Gastroesophageal sphincter (tissue), 4 donors: ENCODE measurements at regions not wholly inside any gene's neighbourhood (a gene's known extent, or its start where the extent isn't known, plus 50 kb on each side); places are given as distances from the start of the nearest gene placed in this dataset.
A peak's percentile ranks its signal among the peaks of the same experiment; 100 is the strongest.

Experiments used
- ATAC-seq: fragments of 150-250 bp; one replicate; pipeline ENCODE4 v1.9.1; 2016; ENCODE audit warnings: mild to moderate bottlenecking, moderate library complexity
- H3K27ac ChIP-seq, 4 donors: fragments of 200-600 bp; sonication (generic) in 3 of 4; 1 replicate in 3 of 4; 2 replicates in 1 of 4; pipeline ENCODE4 v1.5.1; 2016 to 2019
- H3K27me3 ChIP-seq: fragments of 200-600 bp; sonication (generic); one replicate; pipeline ENCODE4 v1.5.1; 2019
- H3K36me3 ChIP-seq, 2 donors: fragments of 200-600 bp; sonication (generic); one replicate each; pipeline ENCODE4 v1.5.1; 2019; ENCODE audit warnings: control low read depth in 1 of 2
- H3K4me1 ChIP-seq, 3 donors: fragments of 200-600 bp; sonication (generic); 1 replicate in 2 of 3; 2 replicates in 1 of 3; pipeline ENCODE4 v1.5.1; 2016 to 2019; ENCODE audit warnings: control low read depth in 2 of 3
- H3K4me3 ChIP-seq, 2 donors: fragments of 200-600 bp; sonication (generic); one replicate each; pipeline ENCODE4 v1.5.1; 2019; ENCODE audit warnings: mild to moderate bottlenecking in 1 of 2, moderate library complexity in 1 of 2
- H3K9me3 ChIP-seq, 3 donors: fragments of 200-600 bp; sonication (generic); one replicate each; pipeline ENCODE4 v1.5.1; 2017 to 2019; ENCODE audit warnings: control low read depth in 2 of 3
- CTCF ChIP-seq, 4 experiments: fragments of 200-600 bp in 2 of 4; fragments of 450-650 bp in 2 of 4; sonication (generic) in 1 of 4; IDR thresholded peaks; one replicate each; pipeline ENCODE4 v1.5.1; 2017 to 2019; ENCODE audit warnings: antibody characterized with exemption in 4 of 4, mild to moderate bottlenecking in 2 of 4, moderate library complexity in 2 of 4
- EP300 ChIP-seq: sonication (generic); formaldehyde crosslinking; IDR thresholded peaks from one replicate; pipeline ENCODE4 v1.6.1; 2017; ENCODE audit warnings: antibody characterized with exemption, mild to moderate bottlenecking
- POLR2A ChIP-seq, 2 donors: fragments of 450-650 bp; IDR thresholded peaks; one replicate each; pipeline ENCODE4 v1.6.1; 2017; ENCODE audit warnings: antibody characterized with exemption in 2 of 2, mild to moderate bottlenecking in 2 of 2, moderate library complexity in 1 of 2
- POLR2AphosphoS5 ChIP-seq: sonication (generic); formaldehyde crosslinking; IDR thresholded peaks from one replicate; pipeline ENCODE4 v1.6.1; 2017; ENCODE audit warnings: antibody characterized with exemption
- WGBS, 2 donors: methylation state at CpG; one replicate each; pipeline ENCODE4 v1.1.5; 2018; ENCODE audit warnings: low coverage in 1 of 2; 5-methylcytosine and 5-hydroxymethylcytosine counted together

DNA sequence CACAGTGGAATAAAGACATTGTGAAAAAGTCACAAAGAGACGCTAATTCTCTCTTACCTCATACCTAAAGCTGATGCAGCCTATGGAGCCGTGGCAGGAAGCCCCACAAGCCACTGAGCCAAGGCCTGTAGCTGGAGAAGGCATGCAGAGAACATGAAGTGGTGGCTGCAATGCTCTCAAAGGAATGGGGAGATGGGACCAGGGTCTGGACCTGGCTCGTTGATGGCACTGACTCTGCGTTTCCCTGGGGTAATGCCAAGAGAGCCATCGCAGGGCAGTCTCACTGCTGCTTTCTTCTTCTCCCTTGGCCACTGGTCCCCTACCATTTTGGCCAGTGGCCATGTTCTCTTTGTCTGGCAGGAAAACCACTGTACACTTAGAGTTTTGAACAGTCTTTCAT, 329.9 kb upstream of the ZMIZ1 start:
- Histone ChIP-seq H3K4me1 (peaks cover 0 to 8% (median 7%) of the 10 kb centered on the region in 3 donors), H3K4me3 (no peak overlapping the region), H3K36me3 (no peaks in the 10 kb centered on the region), H3K27ac (no peak overlapping the region), H3K9me3 (no peaks in the 10 kb centered on the region), H3K27me3 (no peaks in the 10 kb centered on the region)
- ATAC-seq, result no peak
- no peak for TF ChIP-seq EP300
- no peak for TF ChIP-seq POLR2AphosphoS5
- TF ChIP-seq CTCF (IDR thresholded peaks at IDR 0.05), result no peak
- no peak for TF ChIP-seq POLR2A (IDR thresholded peaks at IDR 0.05)
- WGBS, 2 donors, result 80 to 100% methylated on average over 1 to 3 of the region's 5 CpGs

GRCh38 chr10:78739444-78740053, 329.2 kb upstream of the ZMIZ1 start:
- no peak overlapping the region for H3K4me3 ChIP-seq
- ATAC-seq, result no peak
- no peaks in the 10 kb centered on the region for H3K27me3 ChIP-seq
- no peaks in the 10 kb centered on the region for H3K36me3 ChIP-seq
- H3K9me3 ChIP-seq, result no peaks in the 10 kb centered on the region
- H3K4me1 ChIP-seq, result peaks cover 0 to 14% (median 12%) of the 10 kb centered on the region in 3 donors
- H3K27ac ChIP-seq, result no peak overlapping the region
- 63 to 100% methylated on average over 1 to 2 of the region's 4 CpGs for whole genome bisulfite sequencing, 2 donors
- TF ChIP-seq POLR2AphosphoS5 (no peak), POLR2A (IDR thresholded peaks at IDR 0.05) (no peak), CTCF (IDR thresholded peaks at IDR 0.05) (no peak), EP300 (no peak)

DNA sequence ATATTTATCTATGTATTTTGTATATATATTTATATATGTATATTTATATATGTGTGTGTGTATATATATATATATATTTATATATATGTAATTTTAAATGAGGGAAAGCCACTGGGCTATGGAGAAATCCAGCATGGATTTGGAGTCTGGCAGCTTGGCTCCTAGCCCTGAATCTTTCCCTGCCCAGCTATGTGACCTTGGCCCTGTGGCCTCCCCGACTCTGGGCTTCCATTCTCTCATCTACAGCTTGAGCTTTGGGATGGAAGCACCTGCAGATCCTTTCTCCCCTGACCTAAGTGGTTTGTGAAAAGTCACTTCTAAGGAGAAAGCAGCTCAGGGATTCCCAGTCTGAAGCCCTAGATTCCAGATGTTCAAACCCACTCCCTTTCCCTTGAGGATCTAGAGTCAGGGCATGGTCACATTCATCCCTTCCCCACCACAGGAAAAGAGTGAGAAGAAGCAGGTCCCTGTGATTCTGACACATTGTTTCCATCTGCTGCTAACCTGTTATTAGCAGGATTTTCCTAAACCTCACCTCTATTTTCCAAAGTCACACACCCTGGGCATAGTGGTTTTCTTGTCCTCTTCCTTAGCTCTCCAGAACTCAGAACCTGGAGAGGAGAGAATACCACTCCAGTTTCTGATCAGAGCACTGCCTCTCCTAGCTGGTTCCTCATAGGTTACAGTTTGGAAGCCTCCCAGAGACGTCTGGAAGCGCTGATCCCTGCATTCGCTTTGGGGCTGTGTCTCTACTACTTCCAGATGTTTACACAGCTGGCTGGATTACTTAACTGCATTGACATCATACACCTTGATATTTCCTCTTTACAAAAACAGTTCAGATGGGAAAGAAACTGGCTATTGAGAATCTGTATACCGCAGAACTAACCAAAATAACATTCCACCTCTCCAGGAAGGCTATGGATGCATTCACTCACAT, 327.5 kb upstream of the ZMIZ1 start:
- H3K27ac ChIP-seq, result peak overlapping the region in 1 of 4 donors; percentile 39
- TF ChIP-seq POLR2A (IDR thresholded peaks at IDR 0.05) (no peak), CTCF (IDR thresholded peaks at IDR 0.05) (no peak), EP300 (no peak), POLR2AphosphoS5 (no peak)
- H3K4me3 ChIP-seq, result no peak overlapping the region
- H3K36me3 ChIP-seq, result no peaks in the 10 kb centered on the region
- ATAC-seq, result peak; percentile 48
- H3K4me1 ChIP-seq, result peaks cover 0 to 23% (median 20%) of the 10 kb centered on the region in 3 donors
- no peaks in the 10 kb centered on the region for H3K9me3 ChIP-seq
- 46 to 58% methylated on average over 5 of the region's 5 CpGs for WGBS, 2 donors
- H3K27me3 ChIP-seq, result no peaks in the 10 kb centered on the region

- no peak for TF ChIP-seq EP300
- H3K27me3 ChIP-seq, result no peaks in the 10 kb centered on the region
- H3K4me3 ChIP-seq, result no peak overlapping the region
- no peaks in the 10 kb centered on the region for H3K36me3 ChIP-seq
- peaks cover 0 to 23% (median 20%) of the 10 kb centered on the region in 3 donors for H3K4me1 ChIP-seq
- ATAC-seq, result no peak
- 92 to 100% methylated on average over 2 to 4 of the region's 5 CpGs for WGBS, 2 donors
- peak overlapping the region in 1 of 4 donors; percentile 39 for H3K27ac ChIP-seq
- no peaks in the 10 kb centered on the region for H3K9me3 ChIP-seq
Measured at GRCh38 chr10:78742406-78742729, 326.4 kb upstream of the ZMIZ1 start.

DNA sequence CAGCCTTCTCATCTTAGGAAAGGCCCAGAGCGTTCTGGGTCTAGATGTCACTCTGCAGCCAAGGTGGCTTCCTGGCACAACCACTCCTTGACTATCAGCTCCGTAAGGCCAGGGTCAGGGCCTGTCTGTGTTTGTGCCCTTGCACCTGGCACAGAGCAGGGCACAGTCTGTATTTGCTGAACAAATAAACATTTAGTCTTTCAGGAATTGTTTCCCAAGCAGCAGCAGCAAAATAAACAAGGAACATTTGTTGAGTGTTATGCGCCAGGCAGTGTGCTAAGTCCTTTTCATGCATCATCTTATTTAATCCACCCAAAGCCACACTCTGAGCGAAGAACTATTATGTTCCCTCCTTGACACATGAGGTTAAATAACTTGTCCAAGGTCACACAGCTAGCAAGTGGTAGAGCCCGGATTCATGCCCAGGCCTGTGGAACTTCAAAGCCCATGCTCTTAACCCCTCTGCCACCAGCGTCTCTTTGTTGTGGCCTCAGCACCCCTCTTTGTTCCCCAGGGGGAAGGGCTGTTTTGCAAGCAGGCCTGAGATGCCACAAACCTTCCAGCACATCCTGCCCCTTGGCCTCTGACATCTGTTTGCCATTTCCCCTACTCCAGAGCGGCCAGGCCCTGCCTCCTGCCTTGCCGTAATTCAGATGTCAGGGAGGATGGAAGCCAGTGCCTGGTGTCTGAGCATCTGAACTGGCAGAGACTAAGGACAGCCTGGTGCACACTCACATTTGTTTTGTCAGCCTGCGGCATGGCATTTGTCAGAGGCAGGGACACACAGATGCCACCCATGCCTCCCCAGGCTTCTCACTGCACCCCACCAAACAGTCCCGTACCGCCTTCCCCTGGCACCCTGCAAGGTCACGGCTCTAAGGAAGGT, 325.8 kb upstream of the ZMIZ1 start:
- ATAC-seq, result peak; percentile 48
- TF ChIP-seq POLR2AphosphoS5 (no peak), POLR2A (IDR thresholded peaks at IDR 0.05) (no peak), CTCF (IDR thresholded peaks at IDR 0.05) (no peak), EP300 (no peak)
- H3K27me3 ChIP-seq, result no peaks in the 10 kb centered on the region
- H3K27ac ChIP-seq, result peak overlapping the region in 2 of 4 donors; percentile 21 to 39
- no peak overlapping the region for H3K4me3 ChIP-seq
- no peaks in the 10 kb centered on the region for H3K36me3 ChIP-seq
- H3K9me3 ChIP-seq, result no peaks in the 10 kb centered on the region
- WGBS, 2 donors, result 84 to 93% methylated on average over 5 to 10 of the region's 12 CpGs
- peaks cover 0 to 23% (median 20%) of the 10 kb centered on the region in 3 donors for H3K4me1 ChIP-seq
